ENCODE measurements at regions not wholly inside any gene's neighbourhood (a gene's known extent, or its start where the extent isn't known, plus 50 kb on each side); places are given as distances from the start of the nearest gene placed in this dataset.
"Not testable (repeated sequence)": the region's sequence is repeated elsewhere in the genome, so short reads cannot be mapped to it uniquely, and the experiment has no call there.

DNA sequence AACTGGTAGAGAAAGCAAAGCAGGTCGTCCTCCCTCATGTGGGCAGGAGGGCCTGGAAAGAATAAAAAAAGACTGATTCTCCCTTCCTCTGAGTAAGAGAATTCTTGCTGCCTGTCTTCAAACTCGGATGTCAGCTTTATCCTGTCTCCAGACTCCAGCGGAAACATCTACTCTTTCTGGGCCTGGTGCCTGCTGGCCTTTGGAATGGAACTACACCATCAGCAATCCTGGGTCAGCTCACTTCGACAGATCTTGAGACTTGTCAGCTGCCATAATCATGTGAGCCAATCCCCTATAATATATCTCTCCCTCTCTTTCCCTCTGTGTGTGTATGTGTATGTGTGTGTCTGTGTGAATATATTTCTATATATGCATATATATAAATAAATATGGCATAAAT is 411.0 kb upstream of the DPP6 start:
- FAIRE-seq (no peak), DNase-seq (ENCODE audit: insufficient read length) (no peak)

GRCh38 chr7:153642989-153643388 is 409.2 kb upstream of the DPP6 start:
- DNase-seq (ENCODE audit: insufficient read length) (no peak), FAIRE-seq (no peak)
- TF ChIP-seq POLR2AphosphoS5 (IDR thresholded peaks at IDR 0.05; ENCODE audit: low read depth, low read length), result no peak
- no peak for TF ChIP-seq POLR2A (IDR thresholded peaks at IDR 0.05; ENCODE audit: low read depth, low read length)
- TF ChIP-seq TAF1 (IDR thresholded peaks at IDR 0.05; ENCODE audit: borderline replicate concordance, low read depth, low read length), result no peak

More for the DNA sequence above, 411.0 kb upstream of the DPP6 start:
- TF ChIP-seq POLR2AphosphoS5 (IDR thresholded peaks at IDR 0.05; ENCODE audit: low read depth, low read length) (no peak), POLR2A (IDR thresholded peaks at IDR 0.05; ENCODE audit: low read depth, low read length) (no peak), TAF1 (IDR thresholded peaks at IDR 0.05; ENCODE audit: borderline replicate concordance, low read depth, low read length) (no peak)

GRCh38 chr7:153657182-153657800 is 394.9 kb upstream of the DPP6 start:
- TF ChIP-seq POLR2AphosphoS5 (IDR thresholded peaks at IDR 0.05; ENCODE audit: low read depth, low read length) (no peak), TAF1 (IDR thresholded peaks at IDR 0.05; ENCODE audit: borderline replicate concordance, low read depth, low read length) (no peak), POLR2A (IDR thresholded peaks at IDR 0.05; ENCODE audit: low read depth, low read length) (no peak)
- no peak for FAIRE-seq
- no peak for DNase-seq (ENCODE audit: insufficient read length)

DNA sequence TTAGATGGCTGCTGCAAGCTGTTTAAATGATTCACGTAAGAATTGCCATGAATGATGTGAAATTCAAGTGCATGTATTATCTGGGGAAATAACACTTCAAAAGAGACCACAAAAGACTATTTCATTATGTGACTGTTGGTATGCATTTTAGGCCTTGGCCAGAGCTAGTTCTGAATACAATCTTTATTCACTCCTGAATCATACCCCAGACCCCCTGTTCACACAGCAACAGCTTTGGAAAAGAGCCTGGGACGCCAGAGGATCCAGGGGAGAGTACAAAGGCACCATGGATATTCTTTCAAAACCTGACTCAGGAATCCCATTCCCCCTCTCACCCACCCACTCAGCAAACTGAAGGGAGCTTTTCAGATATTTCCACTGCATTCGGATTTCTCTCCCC is 377.1 kb upstream of the DPP6 start:
- DNase-seq (ENCODE audit: insufficient read length), result no peak
- TF ChIP-seq TAF1 (IDR thresholded peaks at IDR 0.05; ENCODE audit: borderline replicate concordance, low read depth, low read length), result no peak
- TF ChIP-seq POLR2A (IDR thresholded peaks at IDR 0.05; ENCODE audit: low read depth, low read length), result no peak
- no peak for TF ChIP-seq POLR2AphosphoS5 (IDR thresholded peaks at IDR 0.05; ENCODE audit: low read depth, low read length)
- FAIRE-seq, result no peak

GRCh38 chr7:153682628-153683027 is 369.6 kb upstream of the DPP6 start:
- no peak for TF ChIP-seq TAF1 (IDR thresholded peaks at IDR 0.05; ENCODE audit: borderline replicate concordance, low read depth, low read length)
- no peak for TF ChIP-seq POLR2AphosphoS5 (IDR thresholded peaks at IDR 0.05; ENCODE audit: low read depth, low read length)
- no peak for TF ChIP-seq POLR2A (IDR thresholded peaks at IDR 0.05; ENCODE audit: low read depth, low read length)
- no peak for FAIRE-seq
- DNase-seq (ENCODE audit: insufficient read length), result no peak

DNA sequence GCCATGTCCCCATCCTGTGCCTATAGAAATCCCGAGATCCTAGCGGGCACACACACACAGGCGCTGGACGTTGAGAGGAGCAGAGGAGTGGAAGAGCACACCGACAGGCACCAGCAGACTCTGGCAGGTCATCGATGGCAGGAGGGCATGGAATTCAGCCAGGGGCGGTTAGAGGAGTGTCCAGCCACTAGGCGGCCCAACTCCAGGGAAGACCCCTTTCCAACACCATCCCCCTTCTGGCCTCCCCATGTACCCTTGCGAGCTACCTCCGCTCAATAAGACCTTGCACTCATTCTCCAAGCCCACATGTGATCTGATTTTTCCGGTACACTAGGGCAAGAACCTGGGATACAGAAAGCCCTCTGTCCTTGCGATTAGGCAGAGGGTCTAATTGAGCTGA is 356.0 kb upstream of the DPP6 start:
- TF ChIP-seq POLR2A (IDR thresholded peaks at IDR 0.05; ENCODE audit: low read depth, low read length), result no peak
- DNase-seq (ENCODE audit: insufficient read length) (no peak), FAIRE-seq (no peak)

- DNase-seq (ENCODE audit: insufficient read length) (no peak), FAIRE-seq (no peak)
- TF ChIP-seq TAF1 (IDR thresholded peaks at IDR 0.05; ENCODE audit: borderline replicate concordance, low read depth, low read length), result no peak
- no peak for TF ChIP-seq POLR2A (IDR thresholded peaks at IDR 0.05; ENCODE audit: low read depth, low read length)
- no peak for TF ChIP-seq POLR2AphosphoS5 (IDR thresholded peaks at IDR 0.05; ENCODE audit: low read depth, low read length)
These were observed 354.2 kb upstream of the DPP6 start for GRCh38 chr7:153698046-153698445.

DNA sequence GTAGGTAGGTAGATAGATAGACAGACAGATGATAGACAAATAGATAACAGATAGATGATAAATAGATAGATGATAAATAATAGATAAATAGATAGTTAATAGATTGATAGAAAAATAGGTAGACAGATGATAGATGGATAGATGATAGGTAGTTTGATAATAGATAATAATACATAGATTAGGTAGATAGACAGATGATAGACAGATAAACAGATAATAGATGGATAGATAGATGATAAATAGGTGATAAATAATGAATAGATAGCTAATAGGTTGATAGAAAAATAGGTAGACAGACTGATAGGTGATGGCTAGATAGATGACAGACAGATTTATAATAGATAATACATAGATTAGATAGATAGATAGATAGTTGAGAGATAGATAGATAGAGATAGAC is 350.5 kb upstream of the DPP6 start:
- no peak for FAIRE-seq
- DNase-seq (ENCODE audit: insufficient read length), result no peak
- TF ChIP-seq TAF1 (IDR thresholded peaks at IDR 0.05; ENCODE audit: borderline replicate concordance, low read depth, low read length) (no peak), POLR2A (IDR thresholded peaks at IDR 0.05; ENCODE audit: low read depth, low read length) (no peak), POLR2AphosphoS5 (IDR thresholded peaks at IDR 0.05; ENCODE audit: low read depth, low read length) (no peak)

GRCh38 chr7:153723892-153724291 is 328.3 kb upstream of the DPP6 start:
- FAIRE-seq, result not testable (repeated sequence)

GRCh38 chr7:153731504-153731903 is 320.7 kb upstream of the DPP6 start:
- not testable (repeated sequence) for FAIRE-seq; DNase-seq (ENCODE audit: insufficient read length)

More at GRCh38 chr7:153723892-153724291, 328.3 kb upstream of the DPP6 start:
- DNase-seq (ENCODE audit: insufficient read length), result not testable (repeated sequence)

DNA sequence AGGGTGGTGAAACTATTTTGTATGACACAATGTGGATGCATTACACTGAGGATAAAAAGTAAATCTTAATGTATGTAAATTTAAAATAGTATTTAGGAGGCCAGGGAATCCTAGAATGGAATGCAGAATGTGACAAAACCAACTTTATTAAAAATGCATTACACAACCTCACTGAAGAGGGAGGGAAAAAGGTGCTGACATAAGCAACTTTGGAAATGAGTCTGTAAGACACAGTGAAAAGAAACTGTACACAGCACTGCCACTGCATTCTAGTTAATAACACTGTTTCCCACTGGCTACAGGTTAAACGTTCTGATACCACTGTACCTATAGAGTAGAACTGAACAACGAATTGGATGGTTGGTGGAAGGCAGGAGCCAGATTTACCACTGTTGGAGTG is 308.8 kb upstream of the DPP6 start:
- DNase-seq (ENCODE audit: insufficient read length); FAIRE-seq: not testable (repeated sequence)

DNA sequence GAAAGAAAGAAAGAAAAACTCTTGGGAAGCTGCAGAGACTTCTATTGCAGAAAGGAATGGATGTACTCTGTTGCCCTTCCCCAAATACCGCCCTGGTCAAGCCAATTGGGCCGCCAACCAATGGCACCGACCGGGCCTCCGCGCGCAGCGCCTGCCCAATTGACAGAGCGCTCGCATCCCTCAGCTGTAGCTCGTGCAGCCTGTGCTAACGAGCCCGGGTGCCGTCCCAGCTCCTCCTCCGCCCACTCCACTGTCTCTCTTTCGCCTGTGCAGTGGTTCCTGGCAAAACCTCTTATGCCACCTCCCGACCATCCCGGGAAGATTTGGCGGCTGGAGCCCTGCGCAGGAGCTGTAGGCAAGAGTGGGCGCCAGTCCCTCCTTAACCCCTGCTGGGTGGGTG is 304.2 kb upstream of the DPP6 start:
- not testable (repeated sequence) for FAIRE-seq; DNase-seq (ENCODE audit: insufficient read length)

GRCh38 chr7:153748885-153749284 is 303.3 kb upstream of the DPP6 start:
- DNase-seq (ENCODE audit: insufficient read length); FAIRE-seq: not testable (repeated sequence)

- FAIRE-seq; DNase-seq (ENCODE audit: insufficient read length): not testable (repeated sequence)
These were observed 286.3 kb upstream of the DPP6 start for GRCh38 chr7:153765869-153766268.

- not testable (repeated sequence) for FAIRE-seq; DNase-seq (ENCODE audit: insufficient read length)
These were observed 285.3 kb upstream of the DPP6 start for GRCh38 chr7:153766926-153767325.
